ENCODE measurements at regions not wholly inside any gene's neighbourhood (a gene's known extent, or its start where the extent isn't known, plus 50 kb on each side); places are given as distances from the start of the nearest gene placed in this dataset.

GRCh38 chr1:104856091-104856490 lies 1106.4 kb downstream of the AMY1C start:
- DNase-seq: no peak

- DNase-seq: no peak
Measured at GRCh38 chr1:104856518-104856917, 1106.8 kb downstream of the AMY1C start.

- DNase-seq: no peak
Measured at GRCh38 chr1:104868794-104869193, 1119.1 kb downstream of the AMY1C start.

- no peak for DNase-seq
Measured at GRCh38 chr1:104874044-104874443, 1124.3 kb downstream of the AMY1C start.

- no peak for DNase-seq
Measured at GRCh38 chr1:104878203-104878909, 1128.7 kb downstream of the AMY1C start.

GRCh38 chr1:104884939-104885338 lies 1135.2 kb downstream of the AMY1C start:
- no peak for DNase-seq

- no peak for DNase-seq
Measured at GRCh38 chr1:104905322-104905721, 1155.6 kb downstream of the AMY1C start.

- no peak for DNase-seq
Measured at GRCh38 chr1:104906141-104906540, 1156.4 kb downstream of the AMY1C start.

GRCh38 chr1:104919188-104919587 lies 1169.5 kb downstream of the AMY1C start:
- DNase-seq: no peak

GRCh38 chr1:104921525-104921924 lies 1171.8 kb downstream of the AMY1C start:
- DNase-seq: peak; percentile 11 to 71

- DNase-seq: no peak
Measured at GRCh38 chr1:104923075-104923474, 1173.4 kb downstream of the AMY1C start.

- DNase-seq: no peak
Measured at GRCh38 chr1:104929280-104929679, 1179.6 kb downstream of the AMY1C start.

- DNase-seq: peak in 1 of 2 experiments; percentile 19
Measured at GRCh38 chr1:104932030-104932915, 1182.6 kb downstream of the AMY1C start.

- no peak for DNase-seq
Measured at GRCh38 chr1:104932949-104933679, 1183.4 kb downstream of the AMY1C start.

GRCh38 chr1:104933846-104934245 lies 1184.1 kb downstream of the AMY1C start:
- DNase-seq: no peak

- DNase-seq: no peak
Measured at GRCh38 chr1:104945406-104945805, 1195.7 kb downstream of the AMY1C start.

GRCh38 chr1:104946558-104947210 lies 1197.0 kb downstream of the AMY1C start:
- no peak for DNase-seq

- DNase-seq: peak in 1 of 2 experiments; percentile 9
Measured at GRCh38 chr1:104953555-104953954, 1203.9 kb downstream of the AMY1C start.

- no peak for DNase-seq
Measured at GRCh38 chr1:104973516-104973915, 1223.8 kb downstream of the AMY1C start.

GRCh38 chr1:104979651-104980050 lies 1230.0 kb downstream of the AMY1C start:
- DNase-seq: no peak

- no peak for DNase-seq
Measured at GRCh38 chr1:104987210-104987609, 1237.5 kb downstream of the AMY1C start.

GRCh38 chr1:104989012-104989411 lies 1239.3 kb downstream of the AMY1C start:
- DNase-seq: no peak

GRCh38 chr1:104991702-104992101 lies 1242.0 kb downstream of the AMY1C start:
- DNase-seq: peak in 1 of 2 experiments; percentile 24

Data from NCI-H446 (cell line).